C4-2B (cell line): ENCODE measurements at regions not wholly inside any gene's neighbourhood (a gene's known extent, or its start where the extent isn't known, plus 50 kb on each side); places are given as distances from the start of the nearest gene placed in this dataset.

Experiments used
- H3K27ac ChIP-seq: fragments of 450-650 bp; 2 replicates; pipeline ENCODE4 v1.5.1; 2017
- CTCF ChIP-seq: fragments of 450-650 bp; conservative IDR thresholded peaks from 2 replicates; pipeline ENCODE4 v1.5.1; 2017; ENCODE audit warnings: mild to moderate bottlenecking
- ZFX ChIP-seq: fragments of 450-650 bp; IDR thresholded peaks from 2 replicates; pipeline ENCODE4 v1.6.1; 2017

- no peak for TF ChIP-seq CTCF
- no peak for TF ChIP-seq ZFX
- no peak overlapping the region for H3K27ac ChIP-seq
Observed at GRCh38 chr4:22187203-22187820, 238.7 kb upstream of the KCNIP4 start.

- TF ChIP-seq ZFX (no peak), CTCF (no peak)
Observed at GRCh38 chr4:22181736-22182135, 233.2 kb upstream of the KCNIP4 start.

GRCh38 chr4:22179124-22179874 lies 230.7 kb upstream of the KCNIP4 start:
- H3K27ac ChIP-seq: no peak overlapping the region
- no peak for TF ChIP-seq ZFX
- no peak for TF ChIP-seq CTCF

More at GRCh38 chr4:22181736-22182135, 233.2 kb upstream of the KCNIP4 start:
- no peak overlapping the region for H3K27ac ChIP-seq

- no peak overlapping the region for H3K27ac ChIP-seq
- TF ChIP-seq CTCF (no peak), ZFX (no peak)
Observed at GRCh38 chr4:22174640-22175039, 226.1 kb upstream of the KCNIP4 start.

GRCh38 chr4:22170353-22170752 lies 221.8 kb upstream of the KCNIP4 start:
- TF ChIP-seq CTCF (no peak), ZFX (no peak)
- H3K27ac ChIP-seq: no peak overlapping the region

- H3K27ac ChIP-seq: no peak overlapping the region
- TF ChIP-seq CTCF (no peak), ZFX (no peak)
Observed at GRCh38 chr4:22167201-22167600, 218.6 kb upstream of the KCNIP4 start.

GRCh38 chr4:22162454-22162853 lies 213.9 kb upstream of the KCNIP4 start:
- no peak overlapping the region for H3K27ac ChIP-seq
- TF ChIP-seq ZFX (no peak), CTCF (no peak)
